ENCODE measurements at regions not wholly inside any gene's neighbourhood (a gene's known extent, or its start where the extent isn't known, plus 50 kb on each side); places are given as distances from the start of the nearest gene placed in this dataset.

DNA sequence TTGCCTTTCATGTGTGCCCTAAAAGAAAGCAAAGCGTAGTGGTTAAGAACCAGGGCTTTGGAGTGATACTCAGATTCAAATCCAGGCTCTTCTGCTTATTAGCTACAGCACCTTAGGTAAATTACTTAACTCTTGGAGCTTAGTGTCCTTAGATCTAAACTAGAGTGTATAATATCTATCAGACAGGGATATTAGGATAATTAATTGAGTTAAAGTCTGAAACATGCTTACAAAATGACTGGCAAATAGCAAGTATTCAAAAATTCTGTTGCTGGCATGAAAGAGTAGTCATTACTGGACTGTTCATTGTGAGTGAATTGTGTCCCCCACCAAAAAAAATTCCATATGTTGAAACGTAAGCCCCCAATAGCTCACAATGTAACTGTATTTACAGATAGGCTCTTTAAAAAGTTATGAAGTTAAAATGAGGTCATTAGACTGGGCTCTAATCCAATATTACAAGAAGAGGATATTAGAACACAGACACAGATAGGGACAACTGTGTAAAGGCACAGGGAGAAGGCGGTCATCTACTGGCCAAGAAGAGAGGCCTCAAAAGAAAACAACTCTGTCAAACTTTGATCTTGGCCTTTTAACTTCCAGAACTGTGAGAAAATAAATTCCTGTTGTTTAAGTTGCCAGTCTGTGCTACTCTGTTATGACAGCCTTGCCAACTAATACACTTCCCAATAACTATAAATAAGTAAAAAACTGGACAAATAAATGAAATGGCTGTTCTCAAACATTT lies 60.4 kb upstream of the LRRC3B start:
- no peak for TF ChIP-seq ZNF274 (IDR thresholded peaks at IDR 0.05; ENCODE audit: low read depth, low read length)

More for the DNA sequence above, 60.4 kb upstream of the LRRC3B start:
- no peak overlapping the region for H3K4me3 ChIP-seq (ENCODE audit: low read length)

All from GM08714 (cell line).